ENCODE measurements at regions not wholly inside any gene's neighbourhood (a gene's known extent, or its start where the extent isn't known, plus 50 kb on each side); places are given as distances from the start of the nearest gene placed in this dataset.

- DNase-seq (ENCODE audit: low read depth in 2 of 2): no peak
- TF ChIP-seq CTCF (IDR thresholded peaks at IDR 0.05; ENCODE audit: low read depth, low read length): no peak
- H3K4me3 ChIP-seq (replicated peaks in 1 of 2; ENCODE audit: low read depth in 2 of 2, low read length in 2 of 2): no peak overlapping the region
Measured at GRCh38 chr16:51773071-51773890, 622.2 kb upstream of the SALL1 start.

- no peak for TF ChIP-seq CTCF (IDR thresholded peaks at IDR 0.05; ENCODE audit: low read depth, low read length)
- DNase-seq (ENCODE audit: low read depth in 2 of 2): no peak
- H3K4me3 ChIP-seq (replicated peaks in 1 of 2; ENCODE audit: low read depth in 2 of 2, low read length in 2 of 2): no peak overlapping the region
Measured at GRCh38 chr16:51766739-51767138, 615.7 kb upstream of the SALL1 start.

GRCh38 chr16:51763072-51763661 is 612.1 kb upstream of the SALL1 start:
- no peak for DNase-seq (ENCODE audit: low read depth in 2 of 2)
- no peak for TF ChIP-seq CTCF (IDR thresholded peaks at IDR 0.05; ENCODE audit: low read depth, low read length)
- no peak overlapping the region for H3K4me3 ChIP-seq (replicated peaks in 1 of 2; ENCODE audit: low read depth in 2 of 2, low read length in 2 of 2)

GRCh38 chr16:51762081-51762996 is 611.3 kb upstream of the SALL1 start:
- peak; percentile 98 for TF ChIP-seq CTCF (IDR thresholded peaks at IDR 0.05; ENCODE audit: low read depth, low read length)
- DNase-seq (ENCODE audit: low read depth in 2 of 2): peak; percentile 75 to 80
- no peak overlapping the region for H3K4me3 ChIP-seq (replicated peaks in 1 of 2; ENCODE audit: low read depth in 2 of 2, low read length in 2 of 2)

- no peak overlapping the region for H3K4me3 ChIP-seq (replicated peaks in 1 of 2; ENCODE audit: low read depth in 2 of 2, low read length in 2 of 2)
- no peak for DNase-seq (ENCODE audit: low read depth in 2 of 2)
- TF ChIP-seq CTCF (IDR thresholded peaks at IDR 0.05; ENCODE audit: low read depth, low read length): no peak
Measured at GRCh38 chr16:51761001-51761400, 609.9 kb upstream of the SALL1 start.

- TF ChIP-seq CTCF (IDR thresholded peaks at IDR 0.05; ENCODE audit: low read depth, low read length): no peak
- H3K4me3 ChIP-seq (replicated peaks in 1 of 2; ENCODE audit: low read depth in 2 of 2, low read length in 2 of 2): no peak overlapping the region
- DNase-seq (ENCODE audit: low read depth in 2 of 2): no peak
Measured at GRCh38 chr16:51759999-51760398, 608.9 kb upstream of the SALL1 start.

Data from cardiac fibroblast (primary cell).